Prostate gland (tissue), 2 donors: ENCODE measurements at regions not wholly inside any gene's neighbourhood (a gene's known extent, or its start where the extent isn't known, plus 50 kb on each side); places are given as distances from the start of the nearest gene placed in this dataset.

Experiments
- DNase-seq: peaks from one replicate; pipeline ENCODE4 v3.0.0-alpha.2; 2019; ENCODE audit warnings: low spot score
- H3K27ac ChIP-seq, 2 donors: fragments of 200-600 bp; sonication (generic); 2 replicates each; pipeline ENCODE4 v1.5.1; 2017 to 2019
- H3K27me3 ChIP-seq: fragments of 200-600 bp; sonication (generic); replicated peaks from 2 replicates; pipeline ENCODE4 v1.5.1; 2019; ENCODE audit not compliant: insufficient read depth
- H3K36me3 ChIP-seq, 2 donors: fragments of 200-600 bp; sonication (generic); 1 replicate in 1 of 2; 2 replicates in 1 of 2; pipeline versions ENCODE4 v1.5.1 to v1.8.1; 2017 to 2019
- H3K4me1 ChIP-seq: fragments of 200-600 bp; sonication (generic); replicated peaks from 2 replicates; pipeline ENCODE4 v1.5.1; 2019
- H3K4me3 ChIP-seq, 2 donors: fragments of 200-600 bp; sonication (generic); 2 replicates each; pipeline ENCODE4 v1.5.1; 2017 to 2019
- H3K9me3 ChIP-seq: fragments of 200-600 bp; sonication (generic); 2 replicates; pipeline ENCODE4 v1.5.1; 2017
- POLR2A ChIP-seq: fragments of 450-650 bp; IDR thresholded peaks from one replicate; pipeline ENCODE4 v1.6.1; 2016; ENCODE audit warnings: antibody characterized with exemption, mild to moderate bottlenecking
- POLR2AphosphoS5 ChIP-seq: sonication (generic); formaldehyde crosslinking; IDR thresholded peaks from one replicate; pipeline ENCODE4 v1.6.1; 2017; ENCODE audit warnings: antibody characterized with exemption
- WGBS: methylation state at CpG from one replicate; pipeline ENCODE4 v1.1.5; 2018; 5-methylcytosine and 5-hydroxymethylcytosine counted together
- intact Hi-C: fragments of 100-400 bp; cut with DNase I; formaldehyde crosslinking; loops from one replicate; pipeline ENCODE4 v1.14.2; 2022
- TF ChIP-seq, protein P1 (sequence below), 4 experiments: fragments of 200-600 bp in 2 of 4; fragments of 450-650 bp in 2 of 4; sonication (generic) in 2 of 4; IDR thresholded peaks; 1 replicate in 3 of 4; 2 replicates in 1 of 4; pipeline ENCODE4 v1.5.1; 2016 to 2019; ENCODE audit warnings: antibody characterized with exemption in 4 of 4, mild to moderate bottlenecking in 2 of 4, moderate library complexity in 2 of 4

- no peak for DNase-seq
- intact Hi-C loops, result no loop called here
These were observed 297.9 kb upstream of the C11orf87 start for GRCh38 chr11:109123816-109124787.

DNA sequence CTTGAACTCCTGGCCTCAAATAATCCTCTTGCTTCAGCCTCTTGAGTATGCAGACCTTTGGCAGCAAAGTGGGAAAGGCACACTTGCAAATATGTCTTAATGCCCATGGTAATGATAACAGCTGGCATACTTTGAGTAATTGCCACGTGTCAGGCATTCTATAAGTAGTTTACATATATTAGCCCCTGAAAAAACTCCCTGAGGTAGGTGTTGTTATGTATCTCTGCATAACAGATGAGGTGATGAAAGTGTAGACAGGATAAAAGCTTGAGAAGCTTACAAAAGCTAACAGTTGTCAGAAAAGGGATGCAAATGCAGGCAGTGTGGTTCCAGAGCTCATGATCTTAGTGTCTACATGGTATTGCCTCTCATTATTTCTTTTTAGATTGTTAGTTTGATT, 291.1 kb upstream of the C11orf87 start:
- H3K4me3 ChIP-seq, result no peak overlapping the region
- no peaks in the 10 kb centered on the region for H3K9me3 ChIP-seq
- H3K27ac ChIP-seq, result no peak overlapping the region
- no peaks in the 10 kb centered on the region for H3K4me1 ChIP-seq
- H3K36me3 ChIP-seq, result no peaks in the 10 kb centered on the region
- intact Hi-C loops, result no loop called here
- H3K27me3 ChIP-seq, result no peaks in the 10 kb centered on the region
- DNase-seq, result no peak
- TF ChIP-seq POLR2AphosphoS5 (no peak), POLR2A (no peak)
- TF ChIP-seq, protein P1, sequence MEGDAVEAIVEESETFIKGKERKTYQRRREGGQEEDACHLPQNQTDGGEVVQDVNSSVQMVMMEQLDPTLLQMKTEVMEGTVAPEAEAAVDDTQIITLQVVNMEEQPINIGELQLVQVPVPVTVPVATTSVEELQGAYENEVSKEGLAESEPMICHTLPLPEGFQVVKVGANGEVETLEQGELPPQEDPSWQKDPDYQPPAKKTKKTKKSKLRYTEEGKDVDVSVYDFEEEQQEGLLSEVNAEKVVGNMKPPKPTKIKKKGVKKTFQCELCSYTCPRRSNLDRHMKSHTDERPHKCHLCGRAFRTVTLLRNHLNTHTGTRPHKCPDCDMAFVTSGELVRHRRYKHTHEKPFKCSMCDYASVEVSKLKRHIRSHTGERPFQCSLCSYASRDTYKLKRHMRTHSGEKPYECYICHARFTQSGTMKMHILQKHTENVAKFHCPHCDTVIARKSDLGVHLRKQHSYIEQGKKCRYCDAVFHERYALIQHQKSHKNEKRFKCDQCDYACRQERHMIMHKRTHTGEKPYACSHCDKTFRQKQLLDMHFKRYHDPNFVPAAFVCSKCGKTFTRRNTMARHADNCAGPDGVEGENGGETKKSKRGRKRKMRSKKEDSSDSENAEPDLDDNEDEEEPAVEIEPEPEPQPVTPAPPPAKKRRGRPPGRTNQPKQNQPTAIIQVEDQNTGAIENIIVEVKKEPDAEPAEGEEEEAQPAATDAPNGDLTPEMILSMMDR (IDR thresholded peaks at IDR 0.05), result no peak
- WGBS, result 38% methylated on average over 1 of the region's 1 CpG

More at GRCh38 chr11:109123816-109124787, 297.9 kb upstream of the C11orf87 start:
- Histone ChIP-seq H3K27ac (no peak overlapping the region), H3K27me3 (no peaks in the 10 kb centered on the region), H3K36me3 (no peaks in the 10 kb centered on the region), H3K9me3 (no peaks in the 10 kb centered on the region), H3K4me3 (no peak overlapping the region), H3K4me1 (no peaks in the 10 kb centered on the region)
- 41% methylated on average over 11 of the region's 11 CpGs for WGBS
- TF ChIP-seq, protein P1 (IDR thresholded peaks at IDR 0.05), result no peak
- TF ChIP-seq POLR2A (no peak), POLR2AphosphoS5 (no peak)

GRCh38 chr11:109132539-109132938, 289.5 kb upstream of the C11orf87 start:
- 36% methylated on average over 4 of the region's 4 CpGs for WGBS
- H3K27ac ChIP-seq, result no peak overlapping the region
- intact Hi-C loops, result no loop called here
- no peaks in the 10 kb centered on the region for H3K4me1 ChIP-seq
- H3K36me3 ChIP-seq, result no peaks in the 10 kb centered on the region
- TF ChIP-seq, protein P1 (IDR thresholded peaks at IDR 0.05), result no peak
- TF ChIP-seq POLR2AphosphoS5 (no peak), POLR2A (no peak)
- no peaks in the 10 kb centered on the region for H3K27me3 ChIP-seq
- no peaks in the 10 kb centered on the region for H3K9me3 ChIP-seq
- H3K4me3 ChIP-seq, result no peak overlapping the region
- DNase-seq, result no peak

DNA sequence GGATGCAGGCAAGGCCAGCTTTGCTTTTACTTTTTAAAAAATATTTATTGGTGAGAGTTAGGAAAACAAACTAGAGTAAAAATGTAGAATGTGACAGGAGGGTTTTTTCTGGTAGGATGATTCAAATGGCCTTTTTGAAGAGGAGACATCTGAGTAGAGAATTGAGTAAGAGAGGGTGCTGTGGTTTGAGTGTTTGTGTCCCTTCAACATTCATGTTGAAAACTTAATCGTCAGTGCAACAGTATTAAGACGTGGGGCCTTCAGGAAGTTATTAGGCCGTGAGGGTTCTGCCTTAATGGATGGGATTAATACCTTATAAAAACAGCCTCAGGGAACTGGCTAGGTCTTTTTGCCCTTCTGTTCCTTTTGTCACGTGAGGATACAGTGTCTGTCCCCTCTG, 288.8 kb upstream of the C11orf87 start:
- no peaks in the 10 kb centered on the region for H3K36me3 ChIP-seq
- H3K4me1 ChIP-seq, result no peaks in the 10 kb centered on the region
- WGBS, result 69% methylated on average over 4 of the region's 4 CpGs
- no peak for DNase-seq
- no peaks in the 10 kb centered on the region for H3K9me3 ChIP-seq
- no peaks in the 10 kb centered on the region for H3K27me3 ChIP-seq
- TF ChIP-seq POLR2A (no peak), POLR2AphosphoS5 (no peak)
- TF ChIP-seq, protein P1 (IDR thresholded peaks at IDR 0.05), result no peak
- no peak overlapping the region for H3K27ac ChIP-seq
- intact Hi-C loops, result no loop called here
- H3K4me3 ChIP-seq, result no peak overlapping the region

GRCh38 chr11:109135627-109136026, 286.4 kb upstream of the C11orf87 start:
- WGBS, result 81% methylated on average over 2 of the region's 2 CpGs
- Histone ChIP-seq H3K9me3 (no peaks in the 10 kb centered on the region), H3K27ac (no peak overlapping the region), H3K27me3 (no peaks in the 10 kb centered on the region), H3K36me3 (no peaks in the 10 kb centered on the region), H3K4me3 (no peak overlapping the region), H3K4me1 (no peaks in the 10 kb centered on the region)
- intact Hi-C loops, result no loop called here
- TF ChIP-seq, protein P1 (IDR thresholded peaks at IDR 0.05), result no peak
- TF ChIP-seq POLR2A (no peak), POLR2AphosphoS5 (no peak)
- no peak for DNase-seq
